Mesenchymal stem cell (in vitro differentiated cells and primary cell): ENCODE measurements at regions not wholly inside any gene's neighbourhood (a gene's known extent, or its start where the extent isn't known, plus 50 kb on each side); places are given as distances from the start of the nearest gene placed in this dataset.

Experiments
- DNase-seq: peaks from one replicate; pipeline ENCODE4 v3.0.0-alpha.2; 2013
- H2AFZ ChIP-seq: one replicate; pipeline ENCODE4 v1.6.1; 2013; ENCODE audit warnings: low read depth, mild to moderate bottlenecking, control low read depth, inconsistent platforms, low read length, moderate library complexity
- H2AK5ac ChIP-seq: 2 replicates; pipeline ENCODE4 v1.6.1; 2013; ENCODE audit warnings: low read length, moderate library complexity, mild to moderate bottlenecking, inconsistent platforms; ENCODE audit not compliant: severe bottlenecking
- H2BK120ac ChIP-seq: one replicate; pipeline ENCODE4 v1.6.1; 2013; ENCODE audit warnings: low read depth, mild to moderate bottlenecking, inconsistent platforms, low read length, moderate library complexity
- H2BK12ac ChIP-seq, 2 experiments: one replicate each; pipeline ENCODE4 v1.6.1; 2013; ENCODE audit warnings: inconsistent platforms in 2 of 2, low read length in 2 of 2, mild to moderate bottlenecking in 2 of 2, moderate library complexity in 2 of 2, control low read depth in 1 of 2
- H2BK15ac ChIP-seq: one replicate; pipeline ENCODE4 v1.6.1; 2013; ENCODE audit warnings: mild to moderate bottlenecking, low read depth, inconsistent platforms; ENCODE audit not compliant: poor library complexity, severe bottlenecking
- H2BK5ac ChIP-seq: 2 replicates; pipeline ENCODE4 v1.6.1; 2013; ENCODE audit warnings: low read depth, mild to moderate bottlenecking, low read length, control low read depth, inconsistent platforms; ENCODE audit not compliant: poor library complexity, severe bottlenecking
- H3K14ac ChIP-seq, 2 experiments: one replicate each; pipeline ENCODE4 v1.6.1; 2013; ENCODE audit warnings: inconsistent platforms in 2 of 2, low read length in 2 of 2, control low read depth in 1 of 2, mild to moderate bottlenecking in 1 of 2, moderate library complexity in 1 of 2
- H3K18ac ChIP-seq, 2 experiments: one replicate each; pipeline ENCODE4 v1.6.1; 2013; ENCODE audit warnings: inconsistent platforms in 2 of 2, low read length in 2 of 2, control low read depth in 1 of 2, low read depth in 1 of 2, mild to moderate bottlenecking in 1 of 2
- H3K23ac ChIP-seq, 2 experiments: one replicate each; pipeline ENCODE4 v1.6.1; 2013; ENCODE audit warnings: inconsistent platforms in 2 of 2, low read length in 2 of 2, mild to moderate bottlenecking in 2 of 2, moderate library complexity in 2 of 2, control low read depth in 1 of 2
- H3K27ac ChIP-seq: 2 replicates; pipeline ENCODE4 v1.5.1; 2013; ENCODE audit warnings: mild to moderate bottlenecking, moderate library complexity, low read length, control low read depth, inconsistent platforms; ENCODE audit not compliant: poor library complexity, severe bottlenecking
- H3K27me3 ChIP-seq, 2 experiments: 2 replicates each; pipeline versions ENCODE4 v1.6.1 to v1.7.0; 2013; ENCODE audit warnings: low read length in 2 of 2, mild to moderate bottlenecking in 2 of 2, moderate library complexity in 2 of 2, control low read depth in 1 of 2, inconsistent platforms in 1 of 2; ENCODE audit not compliant: control insufficient read depth in 1 of 2, insufficient read depth in 1 of 2
- H3K36me3 ChIP-seq, 2 experiments: 2 replicates each; pipeline versions ENCODE4 v1.6.1 to v1.7.0; 2013; ENCODE audit warnings: low read length in 2 of 2, control low read depth in 1 of 2, inconsistent platforms in 1 of 2, low read depth in 1 of 2, mild to moderate bottlenecking in 1 of 2; ENCODE audit not compliant: insufficient read depth in 2 of 2, control insufficient read depth in 1 of 2
- H3K4ac ChIP-seq, 2 experiments: one replicate each; pipeline ENCODE4 v1.6.1; 2013; ENCODE audit warnings: inconsistent platforms in 2 of 2, low read length in 2 of 2, mild to moderate bottlenecking in 2 of 2, moderate library complexity in 2 of 2, control low read depth in 1 of 2, low read depth in 1 of 2
- H3K4me1 ChIP-seq: 2 replicates; pipeline ENCODE4 v1.6.1; 2013; ENCODE audit warnings: low read depth, low read length, control low read depth; ENCODE audit not compliant: control insufficient read depth, insufficient read depth
- H3K4me2 ChIP-seq: 2 replicates; pipeline ENCODE4 v1.6.1; 2013; ENCODE audit warnings: low read length, mild to moderate bottlenecking, inconsistent platforms; ENCODE audit not compliant: poor library complexity, severe bottlenecking
- H3K4me3 ChIP-seq, 2 experiments: 2 replicates each; pipeline versions ENCODE4 v1.5.1 to v1.7.0; 2013; ENCODE audit warnings: low read length in 2 of 2, mild to moderate bottlenecking in 2 of 2, control low read depth in 1 of 2, low read depth in 1 of 2; ENCODE audit not compliant: insufficient read depth in 1 of 2
- H3K79me1 ChIP-seq: replicated peaks from 2 replicates; pipeline ENCODE4 v1.6.1; 2013; ENCODE audit warnings: mild to moderate bottlenecking, control low read depth, low read length, inconsistent platforms; ENCODE audit not compliant: poor library complexity, severe bottlenecking
- H3K9ac ChIP-seq: 2 replicates; pipeline ENCODE4 v1.7.0; 2013; ENCODE audit warnings: mild to moderate bottlenecking, low read length, moderate library complexity
- H3K9me3 ChIP-seq: 2 replicates; pipeline ENCODE4 v1.7.0; 2013; ENCODE audit warnings: mild to moderate bottlenecking, low read length; ENCODE audit not compliant: control insufficient read depth
- H4K8ac ChIP-seq: one replicate; pipeline ENCODE4 v1.6.1; 2013; ENCODE audit warnings: inconsistent platforms, mild to moderate bottlenecking, low read length, moderate library complexity
- H4K91ac ChIP-seq: one replicate; pipeline ENCODE4 v1.6.1; 2013; ENCODE audit warnings: mild to moderate bottlenecking, low read length, inconsistent platforms
- WGBS: methylation state at CpG from one replicate; pipeline ENCODE4 v1.1.7; 2013; ENCODE audit warnings: mixed read lengths; 5-methylcytosine and 5-hydroxymethylcytosine counted together

DNA sequence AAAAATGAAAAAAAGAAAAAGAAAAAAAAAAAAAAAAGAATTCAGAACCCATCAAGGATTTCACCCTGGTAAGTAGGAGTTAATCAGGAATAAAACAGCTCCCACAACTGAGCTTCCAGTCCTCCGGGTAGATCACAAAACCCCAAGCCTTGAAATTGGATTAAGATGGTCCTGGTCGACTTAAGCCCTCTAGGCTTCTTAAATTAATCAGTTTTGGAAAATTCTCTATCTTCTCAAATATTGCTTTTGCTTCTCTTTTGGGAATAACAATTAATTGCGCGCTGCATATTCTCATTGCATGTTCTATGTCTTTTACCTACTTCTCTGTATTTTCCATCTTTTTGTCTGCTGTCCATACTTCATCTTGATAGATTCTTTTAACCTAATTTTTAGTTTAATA lies 348.0 kb upstream of the MEX3C start:
- no peak overlapping the region for H3K23ac ChIP-seq
- no peak overlapping the region for H2AK5ac ChIP-seq
- H3K4ac ChIP-seq: no peak overlapping the region
- H3K27ac ChIP-seq: no peak overlapping the region
- H3K14ac ChIP-seq: no peak overlapping the region
- no peaks in the 10 kb centered on the region for H3K27me3 ChIP-seq
- 81% methylated on average over 4 of the region's 4 CpGs for WGBS
- H3K4me1 ChIP-seq: no peaks in the 10 kb centered on the region
- no peak overlapping the region for H2BK12ac ChIP-seq
- no peak overlapping the region for H4K91ac ChIP-seq
- no peak overlapping the region for H3K4me2 ChIP-seq
- no peak overlapping the region for H3K9ac ChIP-seq
- H2BK5ac ChIP-seq: no peak overlapping the region
- no peak overlapping the region for H2BK15ac ChIP-seq
- H3K4me3 ChIP-seq: no peak overlapping the region
- H2BK120ac ChIP-seq: no peak overlapping the region
- no peak overlapping the region for H4K8ac ChIP-seq
- no peak for DNase-seq
- no peak overlapping the region for H3K18ac ChIP-seq
- no peaks in the 10 kb centered on the region for H3K79me1 ChIP-seq
- H3K36me3 ChIP-seq: no peaks in the 10 kb centered on the region
- no peak overlapping the region for H2AFZ ChIP-seq
- peaks cover 4% of the 10 kb centered on the region for H3K9me3 ChIP-seq

DNA sequence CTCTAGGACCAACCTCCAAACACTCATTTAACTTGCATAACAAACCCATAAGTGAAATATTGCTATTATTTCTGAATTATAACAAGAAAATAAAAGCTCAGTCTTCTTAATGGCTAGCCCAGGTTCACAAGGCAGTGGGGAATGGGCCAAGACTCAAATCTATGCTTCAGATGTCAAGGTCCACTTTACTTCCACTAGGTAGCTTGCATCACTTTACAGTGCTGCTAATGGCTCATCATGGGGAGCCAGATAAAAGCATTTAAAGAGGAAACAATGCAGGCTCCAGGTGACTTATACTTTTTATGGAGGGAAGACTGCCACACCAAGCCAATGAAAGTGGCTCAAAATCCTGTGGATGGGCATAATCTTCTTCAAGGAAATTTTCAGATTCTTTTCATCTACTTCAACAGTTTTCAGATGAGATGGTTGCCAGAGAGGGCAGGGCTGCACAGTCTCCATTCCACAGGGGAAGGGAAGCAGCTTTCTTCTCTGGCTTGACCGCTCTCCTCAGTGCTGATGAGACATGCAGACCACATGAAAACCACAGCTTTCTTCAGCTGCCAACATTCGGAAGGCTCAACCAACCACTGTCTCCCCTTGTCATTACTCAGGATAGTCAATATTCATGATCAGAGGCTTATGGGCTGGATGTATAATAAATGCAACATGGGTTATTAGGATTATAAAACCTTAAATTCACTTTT lies 361.9 kb upstream of the MEX3C start:
- no peaks in the 10 kb centered on the region for H3K4me1 ChIP-seq
- H3K4me3 ChIP-seq: no peak overlapping the region
- no peak overlapping the region for H3K4ac ChIP-seq
- no peaks in the 10 kb centered on the region for H3K79me1 ChIP-seq
- H3K27me3 ChIP-seq: no peaks in the 10 kb centered on the region
- H2AK5ac ChIP-seq: no peak overlapping the region
- H2BK5ac ChIP-seq: no peak overlapping the region
- H3K9me3 ChIP-seq: no peaks in the 10 kb centered on the region
- no peak overlapping the region for H2AFZ ChIP-seq
- H3K9ac ChIP-seq: no peak overlapping the region
- H3K18ac ChIP-seq: no peak overlapping the region
- H3K27ac ChIP-seq: no peak overlapping the region
- H3K36me3 ChIP-seq: no peaks in the 10 kb centered on the region
- no CpG with 5 or more reads among the region's 2 CpGs for WGBS
- no peak overlapping the region for H3K4me2 ChIP-seq
- H2BK120ac ChIP-seq: no peak overlapping the region
- no peak overlapping the region for H2BK12ac ChIP-seq
- H2BK15ac ChIP-seq: no peak overlapping the region
- H3K14ac ChIP-seq: no peak overlapping the region
- no peak for DNase-seq
- no peak overlapping the region for H4K91ac ChIP-seq
- no peak overlapping the region for H3K23ac ChIP-seq
- H4K8ac ChIP-seq: no peak overlapping the region

DNA sequence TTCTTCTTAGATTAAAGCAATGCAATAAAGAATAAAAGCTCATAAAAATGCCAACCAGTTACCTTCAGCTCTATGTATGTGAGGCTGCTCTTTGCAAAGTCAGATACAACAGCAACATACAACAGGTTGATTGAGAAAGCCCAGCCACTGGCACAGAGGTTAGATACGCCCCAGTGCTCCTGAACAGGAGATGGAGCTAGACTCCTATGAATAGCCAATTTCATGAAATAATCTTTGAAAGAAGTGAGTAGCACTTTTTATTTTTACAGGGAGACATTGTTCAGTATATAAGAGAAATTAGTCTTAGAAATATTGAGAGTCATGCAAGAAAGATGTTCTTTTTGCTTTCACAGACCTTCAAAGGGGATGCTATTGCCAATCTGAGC lies 362.4 kb upstream of the MEX3C start:
- no peak overlapping the region for H3K14ac ChIP-seq
- no peaks in the 10 kb centered on the region for H3K79me1 ChIP-seq
- H2AFZ ChIP-seq: no peak overlapping the region
- H3K9me3 ChIP-seq: no peaks in the 10 kb centered on the region
- no peak overlapping the region for H3K18ac ChIP-seq
- H2AK5ac ChIP-seq: no peak overlapping the region
- DNase-seq: no peak
- no peak overlapping the region for H3K9ac ChIP-seq
- no peaks in the 10 kb centered on the region for H3K4me1 ChIP-seq
- no peaks in the 10 kb centered on the region for H3K36me3 ChIP-seq
- H2BK15ac ChIP-seq: no peak overlapping the region
- no peak overlapping the region for H3K27ac ChIP-seq
- no peak overlapping the region for H3K23ac ChIP-seq
- no peak overlapping the region for H3K4me3 ChIP-seq
- no peak overlapping the region for H2BK12ac ChIP-seq
- H3K4me2 ChIP-seq: no peak overlapping the region
- no peak overlapping the region for H4K91ac ChIP-seq
- no peak overlapping the region for H4K8ac ChIP-seq
- WGBS: 100% methylated on average over 1 of the region's 1 CpG
- no peak overlapping the region for H3K4ac ChIP-seq
- H3K27me3 ChIP-seq: no peaks in the 10 kb centered on the region
- H2BK5ac ChIP-seq: no peak overlapping the region
- H2BK120ac ChIP-seq: no peak overlapping the region

DNA sequence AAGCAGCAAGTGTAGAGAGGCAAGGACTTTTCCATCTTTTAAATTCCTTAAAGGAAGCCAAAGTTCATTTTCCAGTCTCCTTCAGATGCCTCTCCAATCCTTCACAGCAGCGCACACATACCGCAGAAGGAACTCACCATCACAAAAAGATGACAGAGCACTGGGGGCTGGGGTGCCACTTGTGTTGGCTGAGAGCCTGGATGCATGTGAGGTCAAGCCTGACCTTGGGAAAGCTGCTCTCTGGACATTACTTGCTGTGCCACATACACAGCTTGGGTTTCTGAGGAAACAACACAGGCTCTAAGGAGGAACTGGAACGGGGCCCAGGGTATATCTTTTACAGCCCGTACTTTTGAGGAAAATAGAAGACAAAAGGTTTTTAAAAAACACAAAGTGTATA lies 364.3 kb upstream of the MEX3C start:
- Histone ChIP-seq H3K14ac (no peak overlapping the region), H2AK5ac (no peak overlapping the region), H3K4me3 (no peak overlapping the region), H2BK12ac (no peak overlapping the region), H3K18ac (no peak overlapping the region), H4K8ac (no peak overlapping the region), H3K4ac (no peak overlapping the region), H3K23ac (no peak overlapping the region), H3K27ac (no peak overlapping the region), H3K36me3 (no peaks in the 10 kb centered on the region), H3K4me2 (no peak overlapping the region), H2BK15ac (no peak overlapping the region), H3K9me3 (no peaks in the 10 kb centered on the region), H2AFZ (no peak overlapping the region), H3K79me1 (no peaks in the 10 kb centered on the region), H3K9ac (no peak overlapping the region), H3K4me1 (no peaks in the 10 kb centered on the region), H2BK120ac (no peak overlapping the region), H2BK5ac (no peak overlapping the region), H3K27me3 (no peaks in the 10 kb centered on the region), H4K91ac (no peak overlapping the region)
- 81% methylated on average over 2 of the region's 4 CpGs for WGBS
- no peak for DNase-seq
